GM19043 (cell line): ENCODE measurements at regions not wholly inside any gene's neighbourhood (a gene's known extent, or its start where the extent isn't known, plus 50 kb on each side); places are given as distances from the start of the nearest gene placed in this dataset.
A peak's percentile ranks its signal among the peaks of the same experiment; 100 is the strongest.
"Not testable (repeated sequence)": the region's sequence is repeated elsewhere in the genome, so short reads cannot be mapped to it uniquely, and the experiment has no call there.

Experiments used
- ATAC-seq: cut with Tn5 transposase; IDR thresholded peaks from one replicate; pipeline ENCODE4 v1.9.1; 2021; ENCODE audit warnings: low read depth; ENCODE audit not compliant: unreplicated experiment

- no peak for ATAC-seq
These were observed 57.8 kb downstream of the OR2B2 start for GRCh38 chr6:27854421-27854820.

DNA sequence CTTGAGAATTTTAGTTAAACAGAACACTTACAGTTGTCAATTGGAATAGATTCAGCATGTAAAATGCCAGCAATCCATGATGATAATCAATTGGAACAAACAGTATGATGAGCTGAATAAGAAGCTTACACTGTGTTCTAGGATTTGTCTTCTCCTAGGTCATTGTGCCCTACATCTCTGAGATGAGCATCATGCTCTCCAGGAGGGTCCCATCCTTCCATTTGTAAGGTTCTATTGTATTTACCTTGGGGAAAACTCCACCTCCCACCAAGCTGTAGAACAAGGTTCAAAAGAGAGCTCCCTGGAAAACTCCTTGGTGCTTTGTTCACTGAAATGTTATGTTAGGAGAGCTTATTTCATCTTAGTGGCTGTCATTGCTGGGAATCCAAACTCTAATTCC is 60.8 kb downstream of the OR2B2 start:
- no peak for ATAC-seq

DNA sequence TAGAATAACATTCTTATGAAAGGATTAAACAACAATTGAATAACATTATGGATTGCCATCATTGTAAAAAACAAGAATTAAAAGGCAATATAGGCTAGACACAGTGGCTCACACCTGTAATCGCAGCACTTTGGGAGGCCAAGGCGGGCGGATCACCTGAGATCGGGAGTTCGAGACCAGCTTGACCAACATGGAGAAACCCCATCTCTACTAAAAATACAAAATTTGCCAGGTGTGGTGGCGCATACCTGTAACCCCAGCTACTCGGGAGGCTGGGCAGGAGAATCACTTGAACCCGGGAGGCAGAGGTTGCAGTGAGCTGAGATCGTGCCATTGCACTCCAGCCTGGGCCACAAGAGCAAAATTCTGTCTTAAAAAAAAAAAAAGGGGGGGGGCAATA is 63.2 kb downstream of the OR2B2 start:
- not testable (repeated sequence) for ATAC-seq

DNA sequence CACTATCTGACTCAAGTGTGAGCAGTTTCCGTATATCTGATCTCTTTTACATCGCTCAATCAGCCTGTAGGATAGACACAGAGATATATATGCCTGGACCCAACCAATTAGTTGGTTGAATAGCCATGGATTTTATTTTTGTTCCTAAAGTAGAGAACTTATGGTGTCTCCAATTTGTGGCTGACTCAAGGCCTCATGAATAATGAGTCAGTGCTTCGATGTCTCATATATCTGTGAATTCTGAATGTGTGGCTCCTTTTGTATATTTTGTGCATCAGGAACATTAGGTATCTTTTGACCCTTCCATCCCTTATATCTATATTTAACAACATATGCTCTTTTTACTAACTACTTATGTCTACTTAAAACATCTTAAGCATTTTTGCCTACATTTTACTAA is 64.5 kb downstream of the OR2B2 start:
- ATAC-seq = no peak

GRCh38 chr6:27840572-27840971 is 71.6 kb downstream of the OR2B2 start:
- ATAC-seq = no peak

DNA sequence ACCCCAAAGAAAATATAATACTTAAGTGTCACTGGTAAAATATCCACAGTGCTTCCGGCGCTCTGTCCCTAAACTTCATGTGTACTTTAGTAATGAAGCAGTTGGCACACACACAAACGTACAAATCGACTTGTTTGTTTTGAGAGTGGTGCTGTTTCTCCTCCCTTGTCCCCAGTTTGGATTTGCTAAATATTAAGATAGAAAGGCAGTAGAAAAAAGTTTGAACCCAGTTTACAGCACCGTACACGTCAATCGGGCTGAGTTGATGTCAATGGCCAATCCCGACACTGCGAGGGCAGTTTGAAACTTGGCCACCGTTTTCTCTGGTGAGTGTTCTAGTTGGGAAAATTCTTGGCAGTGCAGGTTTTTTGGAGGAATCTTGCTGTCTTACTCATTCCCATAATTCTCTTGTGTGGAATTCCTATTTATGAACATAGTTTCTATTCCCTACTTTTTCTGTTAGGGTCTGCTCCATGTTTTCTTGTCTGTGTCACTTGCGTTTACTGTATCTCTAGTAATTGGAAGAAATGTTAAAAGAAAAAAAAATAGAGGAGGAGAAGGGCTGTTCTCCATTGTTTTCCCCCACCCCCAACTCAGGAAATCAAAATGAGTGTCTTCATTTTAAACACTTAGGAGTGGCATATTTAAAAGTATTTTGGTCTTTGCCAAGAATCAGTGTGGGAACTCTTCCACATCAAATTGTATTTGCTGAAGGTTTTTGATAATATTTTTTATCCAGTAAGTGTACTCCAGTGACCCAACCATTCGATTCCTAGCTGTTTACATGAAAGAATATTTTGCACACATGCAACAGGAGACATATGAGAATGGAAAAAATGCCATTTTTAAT is 72.3 kb downstream of the OR2B2 start:
- no peak for ATAC-seq

- ATAC-seq = no peak
These were observed 73.1 kb downstream of the OR2B2 start for GRCh38 chr6:27838945-27839625.

DNA sequence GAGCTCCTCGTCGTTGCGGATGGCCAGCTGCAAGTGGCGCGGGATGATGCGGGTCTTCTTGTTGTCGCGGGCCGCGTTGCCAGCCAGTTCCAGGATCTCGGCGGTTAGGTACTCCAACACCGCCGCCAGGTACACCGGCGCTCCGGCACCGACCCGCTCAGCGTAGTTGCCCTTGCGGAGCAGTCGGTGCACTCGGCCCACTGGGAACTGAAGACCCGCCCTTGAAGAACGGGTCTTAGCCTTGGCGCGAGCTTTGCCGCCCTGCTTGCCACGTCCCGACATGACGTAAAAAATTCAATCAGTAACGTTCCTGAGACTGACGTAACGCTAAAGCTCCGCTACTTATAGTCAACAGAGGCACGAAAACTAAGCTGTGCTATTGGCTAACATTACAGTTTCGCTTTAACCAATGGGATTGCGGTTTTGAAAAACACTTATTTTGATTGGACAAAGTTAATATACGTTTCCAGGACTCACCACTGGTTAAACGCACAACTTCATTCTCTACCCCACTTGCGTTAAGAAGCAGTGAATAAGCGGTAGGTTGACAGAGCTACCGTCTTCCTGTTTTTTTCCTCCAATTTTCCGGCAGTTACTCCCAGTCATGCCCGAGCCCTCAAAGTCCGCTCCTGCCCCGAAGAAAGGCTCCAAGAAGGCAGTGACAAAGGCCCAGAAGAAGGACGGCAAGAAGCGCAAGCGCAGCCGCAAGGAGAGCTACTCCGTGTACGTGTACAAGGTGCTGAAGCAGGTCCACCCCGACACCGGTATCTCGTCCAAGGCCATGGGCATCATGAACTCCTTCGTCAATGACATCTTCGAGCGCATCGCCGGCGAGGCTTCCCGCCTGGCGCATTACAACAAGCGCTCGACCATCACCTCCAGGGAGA is 73.9 kb downstream of the OR2B2 start:
- ATAC-seq = peak; percentile 63

GRCh38 chr6:27837625-27838057 is 74.6 kb downstream of the OR2B2 start:
- ATAC-seq = no peak

DNA sequence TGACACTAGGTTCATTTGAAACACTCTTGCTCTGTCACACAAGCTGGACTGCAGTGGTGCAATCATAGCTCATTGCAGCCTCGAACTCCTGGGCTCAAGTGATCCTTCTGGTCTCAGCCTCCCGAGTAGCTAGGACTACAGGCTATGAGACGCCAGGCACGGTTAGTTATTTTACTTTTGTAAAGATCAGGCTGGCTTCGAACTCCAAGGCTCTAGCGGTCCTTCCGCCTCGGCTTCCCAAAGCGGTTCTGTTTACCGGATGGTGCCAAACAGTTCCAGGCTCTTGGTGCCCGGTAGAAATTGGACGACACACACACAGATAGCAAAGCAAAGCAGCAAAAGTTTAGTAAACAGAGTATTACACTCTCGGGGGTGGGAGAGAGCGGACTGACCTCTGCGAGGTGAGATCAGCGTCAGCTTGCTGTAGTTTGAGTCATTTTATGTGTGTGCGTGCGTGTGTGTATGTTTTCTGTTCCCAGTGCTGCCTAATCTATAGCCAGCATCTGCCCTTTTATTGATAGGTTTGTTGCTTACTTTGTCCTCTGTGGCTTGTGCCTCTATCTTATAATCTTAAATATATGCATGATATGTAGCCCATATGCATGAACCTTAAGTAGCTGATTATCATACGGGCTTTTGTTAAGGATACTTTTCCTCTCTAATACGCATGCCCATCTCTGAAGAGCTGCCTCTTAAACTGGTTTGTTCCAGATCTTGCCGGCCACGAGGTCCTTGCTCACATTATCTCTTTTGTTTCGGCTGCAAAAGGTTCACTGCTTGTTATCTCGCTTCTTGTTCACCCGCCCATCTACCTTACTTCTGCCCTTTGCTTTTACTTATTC is 75.2 kb downstream of the OR2B2 start:
- no peak for ATAC-seq

DNA sequence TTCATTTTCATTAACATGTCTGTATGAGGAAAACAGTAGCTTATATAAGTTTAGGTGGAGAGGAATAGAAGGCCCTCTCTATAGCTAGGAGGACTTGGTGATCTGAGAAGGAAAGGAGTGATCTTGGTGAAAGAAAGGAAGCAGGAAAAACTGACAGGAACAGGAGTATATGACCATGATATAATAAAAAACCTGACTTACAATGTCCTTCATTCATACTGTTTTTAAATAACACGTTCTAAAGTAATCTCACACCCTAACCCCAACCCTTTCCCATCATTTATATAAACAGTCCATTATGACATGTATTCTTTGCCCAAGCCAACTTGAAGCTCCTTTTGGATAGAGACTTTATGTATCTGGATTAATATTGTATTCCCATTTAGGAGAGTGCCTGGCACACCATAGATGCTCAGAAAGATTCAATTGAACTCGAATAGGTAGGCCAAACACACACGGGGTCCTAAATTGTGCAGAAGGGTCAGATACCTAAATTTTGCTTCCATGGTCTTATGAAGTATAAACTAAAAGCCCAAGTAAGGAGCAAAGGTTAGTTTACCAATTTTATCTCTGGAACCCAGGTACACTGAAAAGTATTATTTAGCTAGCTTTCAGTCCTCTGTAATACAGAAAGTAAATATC is 75.9 kb downstream of the OR2B2 start:
- no peak for ATAC-seq

DNA sequence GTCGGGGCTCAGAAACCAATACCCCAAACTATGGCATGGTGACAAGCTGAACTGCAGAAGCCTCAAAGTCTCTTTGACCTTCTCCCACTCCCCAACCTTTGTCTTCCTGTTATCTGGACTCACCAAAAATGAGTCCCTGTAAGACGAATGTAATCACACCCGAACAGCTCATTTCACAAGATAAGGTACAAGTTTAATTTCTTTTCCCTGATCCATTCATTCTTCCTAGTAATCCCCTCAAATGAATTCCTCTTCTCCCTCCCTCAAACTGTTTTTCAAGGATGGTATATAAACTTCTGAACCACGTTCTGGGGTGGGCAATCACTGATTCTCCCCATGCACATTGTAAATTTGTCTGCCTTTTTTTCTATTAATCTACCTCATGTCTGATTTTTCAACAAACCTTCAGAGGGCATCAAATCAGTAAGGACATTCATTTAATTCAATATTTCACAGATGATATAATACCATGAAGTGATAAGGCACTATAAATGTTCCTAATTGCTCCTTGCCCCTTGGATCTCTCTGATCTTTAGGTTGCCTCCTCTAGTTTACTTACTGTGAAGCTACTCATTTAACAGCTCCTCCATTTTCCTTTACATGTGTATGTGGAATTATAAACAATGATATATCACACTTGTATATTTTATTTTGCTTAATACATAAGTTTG is 77.2 kb downstream of the OR2B2 start:
- ATAC-seq = no peak

- no peak for ATAC-seq
These were observed 77.8 kb downstream of the OR2B2 start for GRCh38 chr6:27834384-27834783.

GRCh38 chr6:27831434-27832081 is 80.6 kb downstream of the OR2B2 start:
- peak; percentile 76 for ATAC-seq

DNA sequence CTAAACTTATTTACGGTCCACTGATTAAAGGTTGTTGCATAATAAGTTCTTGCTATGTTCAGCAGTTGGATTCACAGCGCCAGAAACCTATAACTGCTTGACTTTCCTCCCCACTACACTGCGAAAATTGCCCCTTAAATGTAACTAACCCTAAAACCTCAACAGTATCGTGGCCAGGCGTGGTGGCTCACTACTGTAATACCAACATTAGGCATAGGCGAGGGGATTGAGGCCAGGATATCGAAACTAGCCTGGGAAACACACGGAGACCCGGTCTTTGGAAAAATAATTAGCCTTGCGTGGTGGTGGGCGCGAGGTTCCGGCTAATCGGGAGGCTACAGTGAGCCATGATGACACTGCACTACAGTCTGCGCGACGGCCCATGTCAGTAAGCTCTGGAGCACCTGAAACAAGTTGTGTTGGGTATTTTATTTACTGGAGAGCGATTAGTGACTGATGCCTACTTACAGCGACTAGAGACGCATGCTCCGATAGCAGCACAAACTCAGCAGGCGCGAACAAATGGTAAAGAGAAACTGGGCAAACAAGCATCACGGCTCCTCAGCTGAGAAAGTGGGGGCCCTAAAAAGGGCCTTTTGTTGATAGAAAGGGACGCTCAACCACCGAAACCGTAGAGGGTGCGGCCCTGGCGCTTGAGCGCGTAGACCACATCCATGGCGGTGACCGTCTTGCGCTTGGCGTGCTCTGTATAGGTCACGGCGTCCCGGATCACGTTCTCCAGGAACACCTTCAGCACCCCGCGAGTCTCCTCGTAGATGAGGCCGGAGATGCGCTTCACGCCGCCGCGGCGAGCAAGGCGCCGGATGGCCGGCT is 81.4 kb downstream of the OR2B2 start:
- peak; percentile 76 for ATAC-seq

DNA sequence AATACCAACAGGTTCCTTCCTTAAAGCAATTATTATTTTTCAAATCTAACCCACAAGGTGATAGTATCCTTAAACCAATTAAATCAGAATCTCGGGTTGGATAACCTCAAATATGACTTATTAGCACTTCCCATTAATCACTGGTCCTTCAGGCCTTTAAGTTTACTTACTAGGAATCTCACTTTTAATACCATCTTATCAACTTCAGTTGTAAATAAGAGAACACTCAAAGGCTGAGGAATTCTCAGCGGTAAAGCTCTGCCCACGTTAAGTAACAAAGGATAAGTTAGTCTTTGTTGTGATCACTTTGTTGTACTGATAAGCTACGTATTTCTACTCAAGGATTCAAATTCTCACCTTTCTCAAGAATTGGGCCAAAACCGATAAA is 82.0 kb downstream of the OR2B2 start:
- ATAC-seq = no peak

- ATAC-seq = no peak
These were observed 82.6 kb downstream of the OR2B2 start for GRCh38 chr6:27829453-27830211.
